ENCODE measurements at regions not wholly inside any gene's neighbourhood (a gene's known extent, or its start where the extent isn't known, plus 50 kb on each side); places are given as distances from the start of the nearest gene placed in this dataset.
"Not testable (repeated sequence)": the region's sequence is repeated elsewhere in the genome, so short reads cannot be mapped to it uniquely, and the experiment has no call there.

GRCh38 chr2:89850481-89850880, 1159.0 kb downstream of the RPIA start:
- H3K9me3 ChIP-seq: no peaks in the 10 kb centered on the region
- no peaks in the 10 kb centered on the region for H3K4me1 ChIP-seq
- WGBS, 2 donors (ENCODE audit: low coverage in 1 of 2): 68 to 74% methylated on average over 3 of the region's 3 CpGs
- TF ChIP-seq EP300 (IDR thresholded peaks at IDR 0.05) (no peak), POLR2AphosphoS5 (IDR thresholded peaks at IDR 0.05) (no peak), CTCF (IDR thresholded peaks at IDR 0.05) (no peak), POLR2A (IDR thresholded peaks at IDR 0.05) (no peak)
- no peak overlapping the region for H3K4me3 ChIP-seq
- no peak overlapping the region for H3K27ac ChIP-seq
- H3K36me3 ChIP-seq: no peaks in the 10 kb centered on the region
- no peak for ATAC-seq
- peaks cover 34% of the 10 kb centered on the region for H3K27me3 ChIP-seq

- no peaks in the 10 kb centered on the region for H3K36me3 ChIP-seq
- TF ChIP-seq EP300 (IDR thresholded peaks at IDR 0.05) (no peak), POLR2AphosphoS5 (IDR thresholded peaks at IDR 0.05) (no peak), POLR2A (IDR thresholded peaks at IDR 0.05) (no peak), CTCF (IDR thresholded peaks at IDR 0.05) (no peak)
- no peaks in the 10 kb centered on the region for H3K9me3 ChIP-seq
- H3K27me3 ChIP-seq: peaks cover 30% of the 10 kb centered on the region
- no peak overlapping the region for H3K4me3 ChIP-seq
- ATAC-seq: no peak
- no peak overlapping the region for H3K27ac ChIP-seq
- H3K4me1 ChIP-seq: no peaks in the 10 kb centered on the region
- WGBS, 2 donors (ENCODE audit: low coverage in 1 of 2): 78% methylated on average over 4 of the region's 4 CpGs
These were observed 1159.6 kb downstream of the RPIA start for GRCh38 chr2:89850881-89851582.

- no peak overlapping the region for H3K4me3 ChIP-seq
- no peaks in the 10 kb centered on the region for H3K4me1 ChIP-seq
- H3K27me3 ChIP-seq: peaks cover 30% of the 10 kb centered on the region
- no peak for ATAC-seq
- no peak for TF ChIP-seq POLR2AphosphoS5 (IDR thresholded peaks at IDR 0.05)
- TF ChIP-seq EP300 (IDR thresholded peaks at IDR 0.05): no peak
- no peak for TF ChIP-seq CTCF (IDR thresholded peaks at IDR 0.05)
- no peak for TF ChIP-seq POLR2A (IDR thresholded peaks at IDR 0.05)
- H3K27ac ChIP-seq: no peak overlapping the region
- WGBS, 2 donors (ENCODE audit: low coverage in 1 of 2): 64 to 75% methylated on average over 1 of the region's 1 CpG
- H3K36me3 ChIP-seq: no peaks in the 10 kb centered on the region
- H3K9me3 ChIP-seq: no peaks in the 10 kb centered on the region
These were observed 1160.1 kb downstream of the RPIA start for GRCh38 chr2:89851583-89851905.

- no CpG with 5 or more reads among the region's 1 CpG for WGBS, 2 donors (ENCODE audit: low coverage in 1 of 2)
- ATAC-seq, H3K4me1 ChIP-seq, H3K9me3 ChIP-seq, H3K27ac ChIP-seq, H3K4me3 ChIP-seq, H3K36me3 ChIP-seq: not testable (repeated sequence)
- peaks cover 26% of the 10 kb centered on the region for H3K27me3 ChIP-seq
These were observed 1162.0 kb downstream of the RPIA start for GRCh38 chr2:89853427-89853826.

- not testable (repeated sequence) for H3K9me3 ChIP-seq, H3K4me3 ChIP-seq, H3K4me1 ChIP-seq, H3K27ac ChIP-seq, H3K36me3 ChIP-seq, ATAC-seq, H3K27me3 ChIP-seq
- WGBS, 2 donors (ENCODE audit: low coverage in 1 of 2): no CpG with 5 or more reads among the region's 2 CpGs
These were observed 1164.3 kb downstream of the RPIA start for GRCh38 chr2:89855752-89856151.

GRCh38 chr2:89856305-89856704, 1164.8 kb downstream of the RPIA start:
- ATAC-seq: not testable (repeated sequence)

GRCh38 chr2:89862164-89862563, 1170.7 kb downstream of the RPIA start:
- WGBS, 2 donors (ENCODE audit: low coverage in 1 of 2): no CpG with 5 or more reads among the region's 5 CpGs
- not testable (repeated sequence) for H3K4me3 ChIP-seq, H3K4me1 ChIP-seq, H3K27ac ChIP-seq, ATAC-seq, H3K36me3 ChIP-seq, H3K27me3 ChIP-seq, H3K9me3 ChIP-seq

More at GRCh38 chr2:89856305-89856704, 1164.8 kb downstream of the RPIA start:
- H3K27me3 ChIP-seq, H3K4me3 ChIP-seq, H3K4me1 ChIP-seq, H3K36me3 ChIP-seq, H3K9me3 ChIP-seq, H3K27ac ChIP-seq: not testable (repeated sequence)
- WGBS, 2 donors (ENCODE audit: low coverage in 1 of 2): no CpG with 5 or more reads among the region's 7 CpGs

GRCh38 chr2:89863209-89863608, 1171.7 kb downstream of the RPIA start:
- not testable (repeated sequence) for H3K9me3 ChIP-seq, H3K36me3 ChIP-seq, ATAC-seq, H3K4me1 ChIP-seq, H3K4me3 ChIP-seq, H3K27ac ChIP-seq, H3K27me3 ChIP-seq
- no CpG with 5 or more reads among the region's 6 CpGs for whole genome bisulfite sequencing, 2 donors (ENCODE audit: low coverage in 1 of 2)

- H3K9me3 ChIP-seq, H3K4me3 ChIP-seq, H3K36me3 ChIP-seq, H3K27ac ChIP-seq, ATAC-seq, H3K27me3 ChIP-seq, H3K4me1 ChIP-seq: not testable (repeated sequence)
- no CpG with 5 or more reads among the region's 9 CpGs for WGBS, 2 donors (ENCODE audit: low coverage in 1 of 2)
These were observed 1183.5 kb downstream of the RPIA start for GRCh38 chr2:89874810-89875595.

- H3K4me3 ChIP-seq, H3K9me3 ChIP-seq, H3K4me1 ChIP-seq, H3K27me3 ChIP-seq, H3K27ac ChIP-seq, ATAC-seq, H3K36me3 ChIP-seq: not testable (repeated sequence)
- no CpG with 5 or more reads among the region's 1 CpG for WGBS, 2 donors (ENCODE audit: low coverage in 1 of 2)
These were observed 1185.0 kb downstream of the RPIA start for GRCh38 chr2:89876445-89876844.

All from gastroesophageal sphincter (tissue), 4 donors.